ENCODE measurements at regions not wholly inside any gene's neighbourhood (a gene's known extent, or its start where the extent isn't known, plus 50 kb on each side); places are given as distances from the start of the nearest gene placed in this dataset.
A peak's percentile ranks its signal among the peaks of the same experiment; 100 is the strongest.

DNA sequence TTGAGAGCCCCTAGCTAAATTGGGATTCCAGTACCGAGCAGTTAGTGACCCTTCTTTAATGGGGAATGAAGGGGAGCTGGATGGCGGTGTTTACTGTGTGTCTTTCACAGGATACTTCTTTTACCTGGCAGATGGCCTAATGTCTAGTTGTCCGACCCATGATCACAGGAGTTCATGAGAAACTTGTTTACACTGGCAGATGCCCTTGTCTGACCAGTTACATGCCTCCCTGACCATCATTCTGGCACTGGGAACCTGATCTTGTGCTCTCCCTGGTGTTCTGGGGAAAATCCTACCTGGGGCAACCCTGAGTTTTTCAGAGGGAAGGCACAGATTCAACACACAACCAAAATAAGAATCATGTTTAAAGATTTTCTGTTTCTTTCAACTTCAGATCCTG lies 120.1 kb upstream of the SLC13A1 start:
- Histone ChIP-seq H3K27me3 (ENCODE audit: control insufficient read depth, insufficient read depth, low read length) (no peaks in the 10 kb centered on the region), H3K4me3 (ENCODE audit: low read depth, low read length) (no peak overlapping the region), H3K36me3 (ENCODE audit: control insufficient read depth, insufficient read depth, low read length) (no peaks in the 10 kb centered on the region)
- TF ChIP-seq, protein P1, sequence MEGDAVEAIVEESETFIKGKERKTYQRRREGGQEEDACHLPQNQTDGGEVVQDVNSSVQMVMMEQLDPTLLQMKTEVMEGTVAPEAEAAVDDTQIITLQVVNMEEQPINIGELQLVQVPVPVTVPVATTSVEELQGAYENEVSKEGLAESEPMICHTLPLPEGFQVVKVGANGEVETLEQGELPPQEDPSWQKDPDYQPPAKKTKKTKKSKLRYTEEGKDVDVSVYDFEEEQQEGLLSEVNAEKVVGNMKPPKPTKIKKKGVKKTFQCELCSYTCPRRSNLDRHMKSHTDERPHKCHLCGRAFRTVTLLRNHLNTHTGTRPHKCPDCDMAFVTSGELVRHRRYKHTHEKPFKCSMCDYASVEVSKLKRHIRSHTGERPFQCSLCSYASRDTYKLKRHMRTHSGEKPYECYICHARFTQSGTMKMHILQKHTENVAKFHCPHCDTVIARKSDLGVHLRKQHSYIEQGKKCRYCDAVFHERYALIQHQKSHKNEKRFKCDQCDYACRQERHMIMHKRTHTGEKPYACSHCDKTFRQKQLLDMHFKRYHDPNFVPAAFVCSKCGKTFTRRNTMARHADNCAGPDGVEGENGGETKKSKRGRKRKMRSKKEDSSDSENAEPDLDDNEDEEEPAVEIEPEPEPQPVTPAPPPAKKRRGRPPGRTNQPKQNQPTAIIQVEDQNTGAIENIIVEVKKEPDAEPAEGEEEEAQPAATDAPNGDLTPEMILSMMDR (IDR thresholded peaks at IDR 0.05; ENCODE audit: insufficient read depth, low read length, severe bottlenecking) = no peak
- DNase-seq (ENCODE audit: low read depth) (no peak), FAIRE-seq (no peak)

DNA sequence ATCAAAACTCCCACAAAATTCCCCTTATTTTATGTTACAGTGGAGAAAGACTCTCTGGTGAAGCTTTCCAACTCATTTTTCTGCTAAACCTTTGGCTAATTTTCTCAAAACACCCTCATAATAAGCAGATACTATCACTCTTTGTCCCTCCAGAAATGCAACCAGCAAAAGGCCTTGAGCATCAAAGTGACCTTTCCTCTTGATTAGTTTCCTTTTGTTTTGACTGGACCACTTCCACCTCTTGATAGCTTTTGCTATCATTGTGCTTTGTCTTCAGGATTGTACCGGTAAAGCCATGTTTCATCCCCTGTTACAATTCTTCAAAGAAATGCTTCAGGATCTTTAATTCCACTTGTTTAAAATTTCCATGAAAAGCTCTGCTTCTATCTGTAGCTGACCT lies 115.1 kb upstream of the SLC13A1 start:
- DNase-seq (ENCODE audit: low read depth) = no peak
- Histone ChIP-seq H3K27me3 (ENCODE audit: control insufficient read depth, insufficient read depth, low read length) (no peaks in the 10 kb centered on the region), H3K36me3 (ENCODE audit: control insufficient read depth, insufficient read depth, low read length) (no peaks in the 10 kb centered on the region), H3K4me3 (ENCODE audit: low read depth, low read length) (no peak overlapping the region)
- no peak for FAIRE-seq
- TF ChIP-seq, protein P1 (IDR thresholded peaks at IDR 0.05; ENCODE audit: insufficient read depth, low read length, severe bottlenecking) = no peak

DNA sequence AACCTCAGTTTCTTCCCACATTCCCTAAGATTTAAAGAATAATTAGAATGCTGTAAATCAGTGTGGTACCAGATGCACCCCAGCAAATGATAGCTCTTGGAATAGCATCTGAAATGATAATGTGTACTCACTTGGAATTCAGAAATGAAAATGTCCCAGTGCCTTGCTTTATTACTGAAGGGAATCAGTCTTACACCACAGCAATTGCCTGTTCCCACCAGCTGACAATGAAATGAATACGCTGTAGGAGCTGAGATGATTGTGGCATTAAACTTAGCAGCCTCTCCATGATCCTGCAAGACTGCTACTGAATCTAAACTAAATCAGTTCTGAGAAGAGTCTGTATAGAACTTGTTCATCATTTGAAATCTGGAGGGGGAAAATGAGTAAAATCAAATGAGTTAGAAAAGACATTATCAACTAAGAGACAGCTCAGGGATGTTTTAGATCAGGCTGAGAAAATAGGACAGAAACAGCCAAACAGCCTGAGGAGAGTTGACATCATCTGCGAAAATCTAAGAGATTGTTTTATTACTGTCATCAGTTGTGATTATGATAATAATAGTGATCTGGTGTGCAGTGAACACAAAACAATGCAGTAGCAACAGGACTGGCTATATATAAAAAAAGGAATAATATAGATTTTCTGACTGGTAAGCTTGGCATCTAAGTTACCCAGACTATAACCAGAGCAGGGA lies 108.6 kb upstream of the SLC13A1 start:
- FAIRE-seq (no peak), DNase-seq (ENCODE audit: low read depth) (no peak)
- Histone ChIP-seq H3K4me3 (ENCODE audit: low read depth, low read length) (no peak overlapping the region), H3K36me3 (ENCODE audit: control insufficient read depth, insufficient read depth, low read length) (no peaks in the 10 kb centered on the region), H3K27me3 (ENCODE audit: control insufficient read depth, insufficient read depth, low read length) (no peaks in the 10 kb centered on the region)
- TF ChIP-seq, protein P1 (IDR thresholded peaks at IDR 0.05; ENCODE audit: insufficient read depth, low read length, severe bottlenecking) = no peak

DNA sequence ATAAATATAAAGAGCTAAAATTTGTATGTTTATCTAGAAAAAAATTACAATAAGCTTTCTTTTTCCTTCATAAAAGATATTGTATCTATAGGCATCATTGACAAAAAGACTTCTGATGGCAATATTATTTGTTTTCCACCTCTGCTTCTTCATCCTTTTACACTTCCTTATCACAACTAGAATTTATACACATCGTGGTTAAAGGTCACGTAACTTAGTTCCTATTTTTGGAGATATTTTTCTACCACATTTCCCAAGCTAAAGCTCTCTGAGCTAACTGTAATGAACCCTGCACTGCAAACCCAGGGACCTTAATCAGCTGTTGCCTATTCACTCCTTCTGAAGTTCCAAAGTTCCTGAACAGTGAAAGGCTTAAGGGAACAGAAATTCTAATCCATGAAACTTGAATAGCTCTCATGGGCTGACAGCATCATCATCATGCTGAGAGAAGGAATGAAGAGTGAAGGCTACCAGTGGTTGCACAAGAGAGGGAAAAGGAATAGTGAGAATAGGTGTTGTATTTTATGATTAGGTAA lies 106.1 kb upstream of the SLC13A1 start:
- no peak for DNase-seq (ENCODE audit: low read depth)
- no peaks in the 10 kb centered on the region for H3K27me3 ChIP-seq (ENCODE audit: control insufficient read depth, insufficient read depth, low read length)
- no peaks in the 10 kb centered on the region for H3K36me3 ChIP-seq (ENCODE audit: control insufficient read depth, insufficient read depth, low read length)
- H3K4me3 ChIP-seq (ENCODE audit: low read depth, low read length) = no peak overlapping the region
- FAIRE-seq = no peak
- TF ChIP-seq, protein P1 (IDR thresholded peaks at IDR 0.05; ENCODE audit: insufficient read depth, low read length, severe bottlenecking) = no peak

DNA sequence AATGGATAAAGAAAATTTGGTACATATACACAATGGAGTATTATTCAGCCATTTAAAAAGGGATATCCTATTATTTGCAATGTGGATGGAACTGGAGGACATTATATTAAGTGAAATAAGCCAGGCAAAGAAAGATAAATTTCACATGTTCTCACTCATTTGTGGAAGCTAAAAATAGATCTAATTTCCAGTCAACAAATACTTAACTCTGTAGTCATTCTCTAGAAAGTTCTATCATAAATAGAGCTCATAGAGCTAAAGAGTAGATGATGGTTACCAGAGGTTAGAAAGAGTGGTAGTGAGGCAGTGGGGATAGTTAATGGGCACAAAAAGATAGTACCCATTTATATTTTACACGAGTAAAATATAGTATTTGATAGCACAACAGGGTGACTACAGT lies 104.2 kb upstream of the SLC13A1 start:
- FAIRE-seq (no peak), DNase-seq (ENCODE audit: low read depth) (no peak)
- no peaks in the 10 kb centered on the region for H3K36me3 ChIP-seq (ENCODE audit: control insufficient read depth, insufficient read depth, low read length)
- H3K27me3 ChIP-seq (ENCODE audit: control insufficient read depth, insufficient read depth, low read length) = no peaks in the 10 kb centered on the region
- TF ChIP-seq, protein P1 (IDR thresholded peaks at IDR 0.05; ENCODE audit: insufficient read depth, low read length, severe bottlenecking) = no peak
- no peak overlapping the region for H3K4me3 ChIP-seq (ENCODE audit: low read depth, low read length)

DNA sequence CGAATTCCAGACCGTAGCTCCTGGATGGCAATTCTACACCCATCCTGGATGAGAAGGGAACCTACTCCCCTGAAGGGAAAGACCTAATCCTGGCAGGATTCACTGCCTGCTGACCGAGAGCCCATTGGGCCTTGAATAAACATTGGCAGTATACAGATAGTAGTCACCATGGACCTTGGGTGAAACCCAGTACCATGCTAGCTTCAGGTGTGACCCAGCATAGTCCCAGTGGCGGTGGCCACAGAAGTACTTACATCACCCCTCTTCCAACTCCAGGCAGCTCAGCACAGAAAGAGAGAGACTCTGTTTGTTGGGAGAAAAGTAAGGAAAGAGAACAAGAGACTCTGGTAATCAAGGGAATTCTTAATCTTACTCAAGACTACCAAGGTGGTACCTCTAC lies 97.2 kb upstream of the SLC13A1 start:
- no peaks in the 10 kb centered on the region for H3K36me3 ChIP-seq (ENCODE audit: control insufficient read depth, insufficient read depth, low read length)
- TF ChIP-seq, protein P1 (IDR thresholded peaks at IDR 0.05; ENCODE audit: insufficient read depth, low read length, severe bottlenecking) = no peak
- no peak overlapping the region for H3K4me3 ChIP-seq (ENCODE audit: low read depth, low read length)
- FAIRE-seq = peak; percentile 72
- DNase-seq (ENCODE audit: low read depth) = no peak
- H3K27me3 ChIP-seq (ENCODE audit: control insufficient read depth, insufficient read depth, low read length) = no peaks in the 10 kb centered on the region
